GM12878 (cell line): ENCODE measurements at regions not wholly inside any gene's neighbourhood (a gene's known extent, or its start where the extent isn't known, plus 50 kb on each side); places are given as distances from the start of the nearest gene placed in this dataset.

Experiments
- ATAC-seq: fragments of 200-7000 bp; cut with Tn5 transposase; 3 replicates; pipeline ENCODE4 v1.9.1; 2020; ENCODE audit warnings: mild to moderate bottlenecking, moderate library complexity
- BruUV-seq: library from RNA; stranded (reverse); fragments of 400-500 nt; replicated peaks from 2 replicates; lab custom pipeline; 2021; lab: Mats Ljungman, UMichigan
- CTCF ChIA-PET: fragments of 300-600 bp; sonication (Branson Sonifier 250); formaldehyde crosslinking; extraction: SDS; loops from one replicate; lab custom pipeline; 2021; ENCODE audit warnings: inconsistent platforms; lab: Yijun Ruan, JAX
- POLR2A ChIA-PET: fragments of 350-600 bp; formaldehyde crosslinking; extraction: SDS; loops from one replicate; lab custom pipeline; 2021; ENCODE audit warnings: inconsistent platforms; lab: Charles Lee
- RAD21 ChIA-PET: fragments of 300-600 bp; sonication (Branson Sonifier 250); formaldehyde crosslinking; loops from one replicate; lab custom pipeline; 2023; ENCODE audit warnings: antibody characterized with exemption; ENCODE audit not compliant: unreplicated experiment; lab: Charles Lee
- SMC1A ChIA-PET: fragments of 300-600 bp; sonication (Branson Sonifier 250); formaldehyde crosslinking; loops from one replicate; lab custom pipeline; 2023; ENCODE audit not compliant: unreplicated experiment, uncharacterized antibody; lab: Charles Lee
- DNase-seq: peaks from one replicate; pipeline ENCODE4 v3.0.0-alpha.2; 2011; ENCODE audit warnings: low read depth, low spot score
- FAIRE-seq: peaks from 3 replicates; lab custom pipeline; 2011; peaks lifted over from hg19 to GRCh38; lab: Jason Lieb, UNC
- H2AFZ ChIP-seq: 2 replicates; pipeline ENCODE4 v1.6.0; 2011; ENCODE audit warnings: low read depth, low read length, control low read depth; ENCODE audit not compliant: control insufficient read depth
- H3K27ac ChIP-seq: 2 replicates; pipeline ENCODE4 v1.5.1; 2011; ENCODE audit warnings: control low read depth; ENCODE audit not compliant: control insufficient read depth, insufficient read depth
- H3K27me3 ChIP-seq, 2 experiments: replicated peaks in 1 of 2; 2 replicates each; pipeline versions ENCODE4 v1.6.0 to v1.6.1; 2011; ENCODE audit warnings: low read length in 1 of 2; ENCODE audit not compliant: control insufficient read depth in 2 of 2, insufficient read depth in 2 of 2
- H3K36me3 ChIP-seq, 2 experiments: 2 replicates each; pipeline ENCODE4 v1.5.1; 2011; ENCODE audit warnings: low read length in 1 of 2; ENCODE audit not compliant: control insufficient read depth in 2 of 2, insufficient read depth in 2 of 2
- H3K4me1 ChIP-seq: 2 replicates; pipeline ENCODE4 v1.6.1; 2011; ENCODE audit warnings: mild to moderate bottlenecking, low read length, moderate library complexity, mixed read lengths; ENCODE audit not compliant: control insufficient read depth, insufficient read depth
- H3K4me2 ChIP-seq: 2 replicates; pipeline ENCODE4 v1.6.0; 2011; ENCODE audit warnings: control low read depth; ENCODE audit not compliant: control insufficient read depth, insufficient read depth
- H3K4me3 ChIP-seq: fragments of 200-600 bp; sonication (generic); 2 replicates; pipeline ENCODE4 v1.5.1; 2016
- H3K79me2 ChIP-seq: 2 replicates; pipeline ENCODE4 v1.6.0; 2011; ENCODE audit warnings: low read length; ENCODE audit not compliant: control insufficient read depth, insufficient read depth
- H3K9ac ChIP-seq: 2 replicates; pipeline ENCODE4 v1.8.0; 2011; ENCODE audit warnings: low read length, control low read depth, mixed read lengths; ENCODE audit not compliant: control insufficient read depth, insufficient read depth
- H3K9me3 ChIP-seq: replicated peaks from 3 replicates; pipeline ENCODE4 v1.5.1; 2011; ENCODE audit warnings: mild to moderate bottlenecking, low read length; ENCODE audit not compliant: control insufficient read depth, insufficient read depth
- H4K20me1 ChIP-seq: 2 replicates; pipeline ENCODE4 v1.6.0; 2011; ENCODE audit not compliant: control insufficient read depth, insufficient read depth
- CBX5 ChIP-seq: sonication (generic); IDR thresholded peaks from 2 replicates; pipeline ENCODE4 v1.6.1; 2016; ENCODE audit warnings: low read depth, moderate library complexity, mild to moderate bottlenecking, inconsistent platforms
- ESRRA ChIP-seq: IDR thresholded peaks from 2 replicates; pipeline ENCODE4 v1.6.1; 2012; ENCODE audit warnings: mild to moderate bottlenecking, low read length, improper control_type of control experiment
- ETV6 ChIP-seq, 2 experiments: fragments of 450-650 bp in 1 of 2; IDR thresholded peaks in 1 of 2; conservative IDR thresholded peaks in 1 of 2; 2 replicates each; pipeline ENCODE4 v1.6.1; 2014; ENCODE audit warnings: antibody characterized with exemption in 1 of 2, borderline replicate concordance in 1 of 2, low read depth in 1 of 2, mild to moderate bottlenecking in 1 of 2, moderate library complexity in 1 of 2
- IKZF1 ChIP-seq: fragments of 450-650 bp; conservative IDR thresholded peaks from 2 replicates; pipeline ENCODE4 v1.6.1; 2017; ENCODE audit warnings: antibody characterized with exemption, mild to moderate bottlenecking
- JUND ChIP-seq: IDR thresholded peaks from 2 replicates; pipeline ENCODE4 v1.6.1; 2012; ENCODE audit warnings: low read depth, mild to moderate bottlenecking, low read length, improper control_type of control experiment, moderate library complexity
- MEF2A ChIP-seq: IDR thresholded peaks from 2 replicates; pipeline ENCODE4 v1.6.1; 2011; ENCODE audit warnings: low read depth, mild to moderate bottlenecking, low read length, moderate library complexity; ENCODE audit not compliant: insufficient read depth
- MEF2B ChIP-seq: fragments of 450-650 bp; IDR thresholded peaks from 2 replicates; pipeline ENCODE4 v1.6.1; 2018; ENCODE audit warnings: mild to moderate bottlenecking, moderate library complexity; ENCODE audit not compliant: partially characterized antibody, poor library complexity, severe bottlenecking
- PAX5 ChIP-seq: IDR thresholded peaks from 2 replicates; pipeline ENCODE4 v1.6.1; 2011; ENCODE audit warnings: low read depth, low read length, borderline replicate concordance
- POLR2AphosphoS2 ChIP-seq: IDR thresholded peaks from 2 replicates; pipeline ENCODE4 v1.6.1; 2011; ENCODE audit warnings: low read depth, mild to moderate bottlenecking, low read length, improper control_type of control experiment, moderate library complexity
- SMAD1 ChIP-seq: fragments of 450-650 bp; IDR thresholded peaks from 2 replicates; pipeline ENCODE4 v1.6.1; 2018; ENCODE audit warnings: mild to moderate bottlenecking, low read depth; ENCODE audit not compliant: partially characterized antibody
- STAT3 ChIP-seq: IDR thresholded peaks from 2 replicates; pipeline ENCODE4 v1.6.1; 2011; ENCODE audit warnings: low read depth, low read length, improper control_type of control experiment
- TAF1 ChIP-seq: IDR thresholded peaks from 2 replicates; pipeline ENCODE4 v1.6.1; 2011; ENCODE audit warnings: mild to moderate bottlenecking, low read depth, low read length, borderline replicate concordance
- TBL1XR1 ChIP-seq: IDR thresholded peaks from 2 replicates; pipeline ENCODE4 v1.6.1; 2012; ENCODE audit warnings: low read depth, low read length, improper control_type of control experiment
- WRNIP1 ChIP-seq: IDR thresholded peaks from 2 replicates; pipeline ENCODE4 v1.6.1; 2011; ENCODE audit warnings: low read depth, low read length, improper control_type of control experiment, borderline replicate concordance
- ZZZ3 ChIP-seq: IDR thresholded peaks from 2 replicates; pipeline ENCODE4 v1.6.1; 2011; ENCODE audit warnings: low read depth; ENCODE audit not compliant: control insufficient read depth, insufficient read length
- WGBS: methylation state at CpG from one replicate; pipeline ENCODE4 v1.1.6; 2016; ENCODE audit warnings: low lambda C conversion rate; ENCODE audit not compliant: insufficient replicate concordance, insufficient coverage; ENCODE audit errors: missing lambda C conversion rate; 5-methylcytosine and 5-hydroxymethylcytosine counted together
- in situ Hi-C: fragments of 300-500 bp; cut with MboI; formaldehyde crosslinking; loops from 9 replicates; pipeline ENCODE4 v1.14.3; 2018; ENCODE audit warnings: mixed read lengths
- intact Hi-C: fragments of 100-400 bp; cut with micrococcal nuclease; formaldehyde crosslinking; loops from one replicate; pipeline ENCODE4 v1.14.2; 2022; ENCODE audit not compliant: unreplicated experiment
- TF ChIP-seq, protein P1 (sequence below): IDR thresholded peaks from 2 replicates; pipeline ENCODE4 v1.6.1; 2011; ENCODE audit warnings: borderline replicate concordance, low read depth, mild to moderate bottlenecking, moderate library complexity, low read length; ENCODE audit not compliant: insufficient read depth, poor library complexity, severe bottlenecking
- TF ChIP-seq, protein P2 (sequence below): fragments of 450-650 bp; IDR thresholded peaks from 2 replicates; pipeline ENCODE4 v1.6.1; 2016; ENCODE audit warnings: mild to moderate bottlenecking
- TF ChIP-seq, protein P3 (sequence below): fragments of 450-650 bp; IDR thresholded peaks from 2 replicates; pipeline ENCODE4 v1.6.1; 2014; ENCODE audit warnings: mild to moderate bottlenecking
- TF ChIP-seq, protein P4 (sequence below): IDR thresholded peaks from 2 replicates; pipeline ENCODE4 v1.6.1; 2011; ENCODE audit warnings: low read depth, low read length, improper control_type of control experiment, borderline replicate concordance

DNA sequence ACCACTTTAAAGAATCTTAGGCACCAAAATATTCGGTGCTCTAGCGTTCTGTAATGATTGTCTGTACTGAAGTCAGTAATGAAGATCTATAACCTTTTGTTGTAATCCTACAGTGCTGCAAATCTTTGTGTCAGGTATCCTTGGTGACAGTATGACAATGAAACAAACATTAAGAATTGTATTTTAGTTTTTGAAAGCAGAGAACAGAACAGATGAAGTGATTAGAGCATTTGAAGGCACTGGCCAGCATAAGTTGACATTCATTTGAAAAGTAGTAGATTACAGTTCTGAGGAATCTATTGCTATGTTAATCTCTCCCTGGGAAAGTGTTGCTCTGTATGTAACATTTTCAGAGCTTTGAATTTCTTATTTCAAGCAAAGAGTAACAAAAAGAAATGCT is 451.2 kb downstream of the NUP35 start:
- Histone ChIP-seq H3K9me3 (no peaks in the 10 kb centered on the region; the same call in 2 of the 3 replicates), H2AFZ (no peak overlapping the region), H3K27me3 (no peaks in the 10 kb centered on the region), H4K20me1 (no peaks in the 10 kb centered on the region), H3K9ac (no peak overlapping the region), H3K4me2 (no peak overlapping the region), H3K79me2 (no peaks in the 10 kb centered on the region), H3K36me3 (no peaks in the 10 kb centered on the region), H3K4me3 (no peak overlapping the region), H3K27ac (no peak overlapping the region), H3K4me1 (no peaks in the 10 kb centered on the region)
- ChIA-PET SMC1A (no interaction called here), CTCF (no interaction called here), RAD21 (no interaction called here), POLR2A (no interaction called here)
- ATAC-seq (no peak), FAIRE-seq (no peak), DNase-seq (no peak)
- intact Hi-C loops (no loop called here), in situ Hi-C loops (no loop called here)
- no TSS peak for BruUV-seq
- WGBS: 0% methylated on average over 2 of the region's 2 CpGs
- TF ChIP-seq JUND (no peak), POLR2AphosphoS2 (no peak), TAF1 (no peak), STAT3 (no peak), MEF2B (no peak), ESRRA (no peak), ZZZ3 (no peak), PAX5 (no peak), WRNIP1 (no peak), SMAD1 (no peak), ETV6 (conservative IDR thresholded peaks at IDR 0.05 in 1 of 2, IDR thresholded peaks at IDR 0.05 in 1 of 2; ENCODE audit: borderline replicate concordance in 1 of 2, low read depth in 1 of 2) (no peak), TBL1XR1 (no peak), MEF2A (no peak), CBX5 (no peak), IKZF1 (no peak)
- TF ChIP-seq, protein P1, sequence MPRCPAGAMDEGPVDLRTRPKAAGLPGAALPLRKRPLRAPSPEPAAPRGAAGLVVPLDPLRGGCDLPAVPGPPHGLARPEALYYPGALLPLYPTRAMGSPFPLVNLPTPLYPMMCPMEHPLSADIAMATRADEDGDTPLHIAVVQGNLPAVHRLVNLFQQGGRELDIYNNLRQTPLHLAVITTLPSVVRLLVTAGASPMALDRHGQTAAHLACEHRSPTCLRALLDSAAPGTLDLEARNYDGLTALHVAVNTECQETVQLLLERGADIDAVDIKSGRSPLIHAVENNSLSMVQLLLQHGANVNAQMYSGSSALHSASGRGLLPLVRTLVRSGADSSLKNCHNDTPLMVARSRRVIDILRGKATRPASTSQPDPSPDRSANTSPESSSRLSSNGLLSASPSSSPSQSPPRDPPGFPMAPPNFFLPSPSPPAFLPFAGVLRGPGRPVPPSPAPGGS: no peak
- TF ChIP-seq, protein P2, sequence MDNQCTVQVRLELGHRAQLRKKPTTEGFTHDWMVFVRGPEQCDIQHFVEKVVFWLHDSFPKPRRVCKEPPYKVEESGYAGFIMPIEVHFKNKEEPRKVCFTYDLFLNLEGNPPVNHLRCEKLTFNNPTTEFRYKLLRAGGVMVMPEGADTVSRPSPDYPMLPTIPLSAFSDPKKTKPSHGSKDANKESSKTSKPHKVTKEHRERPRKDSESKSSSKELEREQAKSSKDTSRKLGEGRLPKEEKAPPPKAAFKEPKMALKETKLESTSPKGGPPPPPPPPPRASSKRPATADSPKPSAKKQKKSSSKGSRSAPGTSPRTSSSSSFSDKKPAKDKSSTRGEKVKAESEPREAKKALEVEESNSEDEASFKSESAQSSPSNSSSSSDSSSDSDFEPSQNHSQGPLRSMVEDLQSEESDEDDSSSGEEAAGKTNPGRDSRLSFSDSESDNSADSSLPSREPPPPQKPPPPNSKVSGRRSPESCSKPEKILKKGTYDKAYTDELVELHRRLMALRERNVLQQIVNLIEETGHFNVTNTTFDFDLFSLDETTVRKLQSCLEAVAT: no peak
- TF ChIP-seq, protein P3, sequence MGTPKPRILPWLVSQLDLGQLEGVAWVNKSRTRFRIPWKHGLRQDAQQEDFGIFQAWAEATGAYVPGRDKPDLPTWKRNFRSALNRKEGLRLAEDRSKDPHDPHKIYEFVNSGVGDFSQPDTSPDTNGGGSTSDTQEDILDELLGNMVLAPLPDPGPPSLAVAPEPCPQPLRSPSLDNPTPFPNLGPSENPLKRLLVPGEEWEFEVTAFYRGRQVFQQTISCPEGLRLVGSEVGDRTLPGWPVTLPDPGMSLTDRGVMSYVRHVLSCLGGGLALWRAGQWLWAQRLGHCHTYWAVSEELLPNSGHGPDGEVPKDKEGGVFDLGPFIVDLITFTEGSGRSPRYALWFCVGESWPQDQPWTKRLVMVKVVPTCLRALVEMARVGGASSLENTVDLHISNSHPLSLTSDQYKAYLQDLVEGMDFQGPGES: no peak
- TF ChIP-seq, protein P4, sequence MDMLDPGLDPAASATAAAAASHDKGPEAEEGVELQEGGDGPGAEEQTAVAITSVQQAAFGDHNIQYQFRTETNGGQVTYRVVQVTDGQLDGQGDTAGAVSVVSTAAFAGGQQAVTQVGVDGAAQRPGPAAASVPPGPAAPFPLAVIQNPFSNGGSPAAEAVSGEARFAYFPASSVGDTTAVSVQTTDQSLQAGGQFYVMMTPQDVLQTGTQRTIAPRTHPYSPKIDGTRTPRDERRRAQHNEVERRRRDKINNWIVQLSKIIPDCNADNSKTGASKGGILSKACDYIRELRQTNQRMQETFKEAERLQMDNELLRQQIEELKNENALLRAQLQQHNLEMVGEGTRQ: no peak
